HCT116 (cell line): ENCODE measurements at regions not wholly inside any gene's neighbourhood (a gene's known extent, or its start where the extent isn't known, plus 50 kb on each side); places are given as distances from the start of the nearest gene placed in this dataset.

Experiments
- ATAC-seq: fragments of 200-7000 bp; cut with Tn5 transposase; 2 replicates; pipeline ENCODE4 v1.9.1; 2020; ENCODE audit warnings: mild to moderate bottlenecking, moderate library complexity
- BruUV-seq: library from RNA; stranded (reverse); fragments of 400-500 nt; replicated peaks from 2 replicates; lab custom pipeline; 2021; lab: Mats Ljungman, UMichigan
- CTCF ChIA-PET: fragments of 300-600 bp; sonication (Branson Sonifier 250); formaldehyde crosslinking; loops from one replicate; lab custom pipeline; 2021; ENCODE audit warnings: antibody characterized with exemption; lab: Charles Lee
- POLR2A ChIA-PET: fragments of 300-600, 350-600 bp; sonication (Branson Sonifier 250); formaldehyde crosslinking; loops from one replicate; lab custom pipeline; 2021; ENCODE audit warnings: antibody characterized with exemption; lab: Charles Lee
- RAD21 ChIA-PET, 2 experiments: fragments of 300-600 bp; sonication (Branson Sonifier 250); formaldehyde crosslinking; loops; one replicate each; lab custom pipeline; 2023; ENCODE audit warnings: low total read pairs in 2 of 2; ENCODE audit not compliant: uncharacterized antibody in 2 of 2, unreplicated experiment in 2 of 2, low non-redundant PET in 1 of 2; lab: Charles Lee
- DNase-seq: peaks from one replicate; pipeline ENCODE4 v3.0.0-alpha.2; 2010; ENCODE audit warnings: low read depth, low spot score
- H2AFZ ChIP-seq: fragments of 200-600 bp; shearing (Covaris generic), sonication (generic); 2 replicates; pipeline ENCODE4 v1.6.1; 2017; ENCODE audit warnings: low read depth, mixed run types, mixed read lengths, antibody characterized with exemption, low read length; ENCODE audit not compliant: poor library complexity, severe bottlenecking
- H3K27ac ChIP-seq: 2 replicates; pipeline ENCODE4 v1.5.1; 2012; ENCODE audit warnings: low read depth, low read length
- H3K27me3 ChIP-seq: fragments of 200-600 bp; sonication (generic); 2 replicates; pipeline ENCODE4 v1.6.1; 2016; ENCODE audit warnings: mixed run types, low read length, mixed read lengths; ENCODE audit not compliant: insufficient read depth
- H3K36me3 ChIP-seq, 2 experiments: fragments of 200-500 bp in 1 of 2; fragments of 200-600 bp in 1 of 2; sonication (Bioruptor generic) in 1 of 2; sonication (generic) in 1 of 2; 2 replicates each; pipeline versions ENCODE4 v1.5.1 to v1.6.1; 2014 to 2016; ENCODE audit warnings: low read length in 2 of 2, inconsistent platforms in 1 of 2, mixed read lengths in 1 of 2, mixed run types in 1 of 2; ENCODE audit not compliant: insufficient read depth in 2 of 2, control insufficient read depth in 1 of 2
- H3K4me1 ChIP-seq, 2 experiments: fragments of 200-600 bp in 1 of 2; sonication (generic) in 1 of 2; 2 replicates each; pipeline versions ENCODE4 v1.5.1 to v1.6.1; 2012 to 2017; ENCODE audit warnings: low read length in 2 of 2, inconsistent platforms in 1 of 2, mild to moderate bottlenecking in 1 of 2, mixed read lengths in 1 of 2, mixed run types in 1 of 2, moderate library complexity in 1 of 2; ENCODE audit not compliant: insufficient read depth in 2 of 2, control insufficient read depth in 1 of 2
- H3K4me2 ChIP-seq: fragments of 200-600 bp; sonication (generic); 2 replicates; pipeline ENCODE4 v1.6.1; 2017; ENCODE audit warnings: mixed run types, low read length, mixed read lengths
- H3K4me3 ChIP-seq, 2 experiments: fragments of 200-600 bp in 1 of 2; sonication (generic) in 1 of 2; replicated peaks in 1 of 2; 2 replicates each; pipeline ENCODE4 v1.5.1; 2011 to 2016; ENCODE audit warnings: low read length in 2 of 2, control low read depth in 1 of 2, low read depth in 1 of 2, mild to moderate bottlenecking in 1 of 2, mixed read lengths in 1 of 2, mixed run types in 1 of 2
- H3K79me2 ChIP-seq: fragments of 200-600 bp; sonication (generic); 2 replicates; pipeline ENCODE4 v1.6.1; 2017; ENCODE audit warnings: mild to moderate bottlenecking, mixed run types, low read length, moderate library complexity, mixed read lengths; ENCODE audit not compliant: insufficient read depth
- H3K9ac ChIP-seq: fragments of 200-600 bp; sonication (generic); 2 replicates; pipeline ENCODE4 v1.6.1; 2016; ENCODE audit warnings: low read length, mixed read lengths
- H3K9me2 ChIP-seq: fragments of 200-600 bp; sonication (generic), shearing (Covaris generic); 2 replicates; pipeline ENCODE4 v1.6.1; 2017; ENCODE audit warnings: mixed run types, mild to moderate bottlenecking, moderate library complexity; ENCODE audit not compliant: insufficient read depth
- H3K9me3 ChIP-seq, 2 experiments: fragments of 200-500 bp in 1 of 2; fragments of 200-600 bp in 1 of 2; sonication (Bioruptor generic) in 1 of 2; sonication (generic) in 1 of 2; 2 replicates each; pipeline ENCODE4 v1.6.1; 2014 to 2017; ENCODE audit warnings: low read length in 2 of 2, mixed read lengths in 2 of 2, inconsistent platforms in 1 of 2, low read depth in 1 of 2, mild to moderate bottlenecking in 1 of 2, mixed run types in 1 of 2, moderate library complexity in 1 of 2; ENCODE audit not compliant: control insufficient read depth in 1 of 2, insufficient read depth in 1 of 2
- H4K20me1 ChIP-seq: fragments of 200-600 bp; sonication (generic), shearing (Covaris generic); 2 replicates; pipeline ENCODE4 v1.6.1; 2017; ENCODE audit warnings: mixed run types, mild to moderate bottlenecking, moderate library complexity; ENCODE audit not compliant: insufficient read depth
- CBX3 ChIP-seq: IDR thresholded peaks from 2 replicates; pipeline ENCODE4 v1.6.1; 2012; ENCODE audit warnings: low read depth
- EGR1 ChIP-seq: IDR thresholded peaks from 2 replicates; pipeline ENCODE4 v1.6.1; 2012; ENCODE audit warnings: low read depth
- ELF1 ChIP-seq: IDR thresholded peaks from 2 replicates; pipeline ENCODE4 v1.6.1; 2012; ENCODE audit warnings: low read depth, borderline replicate concordance
- EZH2phosphoT487 ChIP-seq: fragments of 200-600 bp; IDR thresholded peaks from 2 replicates; pipeline ENCODE4 v1.6.1; 2018; ENCODE audit warnings: antibody characterized with exemption, borderline replicate concordance
- FOSL1 ChIP-seq: IDR thresholded peaks from 2 replicates; pipeline ENCODE4 v1.6.1; 2012; ENCODE audit warnings: low read depth
- JUND ChIP-seq: IDR thresholded peaks from 2 replicates; pipeline ENCODE4 v1.6.1; 2012
- POLR2AphosphoS5 ChIP-seq: IDR thresholded peaks from 2 replicates; pipeline ENCODE4 v1.6.1; 2011; ENCODE audit warnings: mild to moderate bottlenecking, low read depth, low read length, moderate library complexity
- SP1 ChIP-seq: IDR thresholded peaks from 2 replicates; pipeline ENCODE4 v1.6.1; 2012; ENCODE audit warnings: low read depth
- TCF7L2 ChIP-seq: IDR thresholded peaks from 2 replicates; pipeline ENCODE4 v1.7.0; 2011; ENCODE audit warnings: borderline replicate concordance, inconsistent platforms; ENCODE audit not compliant: insufficient read depth, insufficient read length; ENCODE audit errors: extremely low read depth
- YY1 ChIP-seq: IDR thresholded peaks from 2 replicates; pipeline ENCODE4 v1.6.1; 2011; ENCODE audit warnings: low read length, low read depth, moderate library complexity, mild to moderate bottlenecking; ENCODE audit not compliant: insufficient replicate concordance; ENCODE audit errors: extremely low read depth
- ZFX ChIP-seq: fragments of 450-650 bp; IDR thresholded peaks from 2 replicates; pipeline ENCODE4 v1.6.1; 2017
- ZNF274 ChIP-seq: fragments of 200-500 bp; sonication (Bioruptor generic); IDR thresholded peaks from 2 replicates; pipeline ENCODE4 v1.6.1; 2014; ENCODE audit warnings: mild to moderate bottlenecking, low read depth, low read length, inconsistent platforms
- intact Hi-C: fragments of 100-400 bp; cut with micrococcal nuclease; formaldehyde crosslinking; loops from 2 replicates; pipeline ENCODE4 v1.10.0; 2022
- TF ChIP-seq, protein P1 (sequence below): IDR thresholded peaks from 2 replicates; pipeline ENCODE4 v1.6.1; 2012
- TF ChIP-seq, protein P2 (sequence below): IDR thresholded peaks from 2 replicates; pipeline ENCODE4 v1.6.1; 2011; ENCODE audit warnings: mild to moderate bottlenecking, low read length, moderate library complexity; ENCODE audit not compliant: insufficient replicate concordance; ENCODE audit errors: extremely low read depth
- TF ChIP-seq, protein P3 (sequence below): IDR thresholded peaks from 2 replicates; pipeline ENCODE4 v1.6.1; 2012

DNA sequence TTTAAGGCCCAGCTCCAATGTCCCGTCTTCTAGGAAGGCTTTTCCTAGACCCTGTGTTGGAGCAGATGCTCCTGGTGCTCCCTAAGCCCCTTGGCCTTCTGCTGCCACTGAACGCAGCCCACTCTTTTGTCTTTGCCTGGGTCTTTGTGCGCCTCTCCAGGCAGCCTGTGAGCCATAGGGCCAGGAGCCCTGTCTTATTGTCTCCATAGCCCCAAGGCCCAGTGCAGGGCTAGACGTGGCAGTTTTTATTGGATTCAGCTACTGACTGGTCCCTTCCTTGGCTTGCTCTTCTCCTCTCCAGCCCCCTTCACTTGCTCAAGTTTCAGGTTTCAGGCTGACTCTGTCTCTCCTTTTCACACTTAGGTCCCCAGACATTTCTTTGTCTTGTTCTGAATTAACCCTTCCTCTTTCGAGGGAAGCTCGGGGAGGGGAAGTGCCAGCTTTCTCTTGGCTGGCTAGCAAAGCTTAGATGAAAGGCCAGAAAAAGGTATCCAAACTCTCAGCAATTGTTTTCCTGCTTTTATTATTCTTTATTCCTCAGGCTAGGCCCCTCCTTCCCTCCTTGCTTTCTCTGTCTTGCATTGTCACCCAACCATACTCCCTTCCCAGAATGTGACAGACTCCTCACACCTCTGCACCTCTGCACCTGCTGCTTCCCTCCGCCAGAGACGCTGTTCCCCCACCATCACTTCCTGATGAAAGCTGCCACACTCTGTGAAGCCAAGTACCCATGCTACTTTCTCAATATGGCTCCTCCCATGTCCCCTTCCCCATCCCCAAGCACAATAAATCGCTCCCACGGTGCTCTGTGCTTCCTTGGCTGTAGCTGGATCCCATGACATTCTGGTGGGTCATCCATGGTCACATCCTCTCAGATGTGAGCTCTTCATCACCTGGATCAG, 101.6 kb upstream of the CPEB4 start:
- no peaks in the 10 kb centered on the region for H3K9me3 ChIP-seq
- H3K4me2 ChIP-seq: no peak overlapping the region
- no TSS peak for BruUV-seq
- POLR2A ChIA-PET: no interaction called here
- no peaks in the 10 kb centered on the region for H4K20me1 ChIP-seq
- intact Hi-C loops: no loop called here
- H3K36me3 ChIP-seq: no peaks in the 10 kb centered on the region
- no peak overlapping the region for H2AFZ ChIP-seq
- peaks cover 6% of the 10 kb centered on the region; the same call in 1 of the 2 replicates for H3K27me3 ChIP-seq
- H3K9ac ChIP-seq: no peak overlapping the region
- H3K4me3 ChIP-seq: no peak overlapping the region
- no peak for TF ChIP-seq ELF1
- TF ChIP-seq ZFX: no peak
- TF ChIP-seq ZNF274: no peak
- TF ChIP-seq EZH2phosphoT487: no peak
- H3K9me2 ChIP-seq: no peaks in the 10 kb centered on the region
- RAD21 ChIA-PET: no interaction called here
- peaks cover 24 to 30% of the 10 kb centered on the region in 2 experiments for H3K4me1 ChIP-seq
- CTCF ChIA-PET: no interaction called here
- no peaks in the 10 kb centered on the region for H3K79me2 ChIP-seq
- ATAC-seq: no peak
- no peak for DNase-seq
- no peak overlapping the region for H3K27ac ChIP-seq

DNA sequence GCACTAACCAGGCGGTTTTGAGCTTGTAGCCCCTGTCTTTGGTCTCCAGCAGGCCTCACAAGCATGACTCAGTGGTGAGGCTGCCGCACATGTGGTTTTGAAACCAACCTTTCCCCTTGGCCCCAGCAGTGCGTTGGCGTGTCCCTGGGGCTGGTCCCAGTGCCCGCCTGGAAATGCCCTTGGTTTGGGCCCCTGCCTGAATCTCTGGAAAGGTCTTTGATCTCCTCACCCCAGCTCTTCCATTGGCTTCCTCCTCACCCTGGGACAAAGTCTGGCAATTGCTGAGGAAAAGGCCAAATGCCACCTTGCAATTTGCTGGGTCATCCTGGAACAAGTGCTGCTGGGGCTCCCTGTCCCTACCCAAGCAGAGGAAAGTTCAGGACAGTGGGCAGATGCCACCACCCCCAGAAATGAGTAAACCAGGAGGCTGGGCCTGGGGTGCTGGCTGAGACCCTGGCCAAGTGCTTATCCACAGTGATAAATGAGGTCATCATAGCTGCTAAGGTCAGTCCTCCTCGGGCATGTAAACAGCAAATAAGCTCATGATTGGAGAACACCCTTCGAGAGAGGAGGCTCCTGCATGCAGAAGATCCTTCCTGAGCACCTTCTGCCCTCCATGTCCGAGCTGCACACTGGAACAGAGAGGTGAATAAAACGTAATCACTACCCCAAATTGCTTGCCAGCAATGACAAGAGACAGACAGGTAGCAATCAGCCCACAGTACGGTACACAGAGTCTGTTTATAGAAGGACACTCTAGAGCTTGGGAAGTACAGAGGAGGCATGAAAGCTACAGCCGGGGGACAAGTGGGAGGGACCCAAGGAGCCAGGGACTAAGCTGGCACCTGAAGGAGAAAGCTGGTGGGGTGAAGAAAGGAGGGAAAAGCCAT, 98.9 kb upstream of the CPEB4 start:
- Histone ChIP-seq H4K20me1 (no peaks in the 10 kb centered on the region), H3K4me1 (peaks cover 33 to 36% of the 10 kb centered on the region in 2 experiments), H3K9me3 (no peaks in the 10 kb centered on the region), H3K36me3 (no peaks in the 10 kb centered on the region), H3K4me2 (peak overlapping the region; percentile 65), H3K27me3 (peaks cover 6% of the 10 kb centered on the region; the same call in 1 of the 2 replicates), H3K79me2 (no peaks in the 10 kb centered on the region), H2AFZ (no peak overlapping the region), H3K27ac (no peak overlapping the region), H3K4me3 (no peak overlapping the region), H3K9me2 (no peaks in the 10 kb centered on the region), H3K9ac (0 out of 2 replicates have a peak overlapping the region, but pooled peaks have one; percentile 5)
- BruUV-seq: no TSS peak
- ChIA-PET CTCF (interaction anchor here (1.5 kb wide), 1 partner anchor 136 kb away, joined by 4 read pairs; no protein-coding TSS in a partner anchor), POLR2A (no interaction called here), RAD21 (no interaction called here)
- DNase-seq: peak; percentile 41
- intact Hi-C loops: no loop called here
- ATAC-seq: peak; percentile 93
- TF ChIP-seq, protein P1, sequence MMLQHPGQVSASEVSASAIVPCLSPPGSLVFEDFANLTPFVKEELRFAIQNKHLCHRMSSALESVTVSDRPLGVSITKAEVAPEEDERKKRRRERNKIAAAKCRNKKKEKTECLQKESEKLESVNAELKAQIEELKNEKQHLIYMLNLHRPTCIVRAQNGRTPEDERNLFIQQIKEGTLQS: no peak
- TF ChIP-seq EGR1 (peak; percentile 96), CBX3 (peak; percentile 86), FOSL1 (peak; percentile 75), POLR2AphosphoS5 (0 out of 2 replicates have a peak, but pooled peaks have one; percentile 14), ZNF274 (no peak), JUND (peak; percentile 73), YY1 (no peak), TCF7L2 (peak; percentile 72), SP1 (peak; percentile 74)
- TF ChIP-seq, protein P2, sequence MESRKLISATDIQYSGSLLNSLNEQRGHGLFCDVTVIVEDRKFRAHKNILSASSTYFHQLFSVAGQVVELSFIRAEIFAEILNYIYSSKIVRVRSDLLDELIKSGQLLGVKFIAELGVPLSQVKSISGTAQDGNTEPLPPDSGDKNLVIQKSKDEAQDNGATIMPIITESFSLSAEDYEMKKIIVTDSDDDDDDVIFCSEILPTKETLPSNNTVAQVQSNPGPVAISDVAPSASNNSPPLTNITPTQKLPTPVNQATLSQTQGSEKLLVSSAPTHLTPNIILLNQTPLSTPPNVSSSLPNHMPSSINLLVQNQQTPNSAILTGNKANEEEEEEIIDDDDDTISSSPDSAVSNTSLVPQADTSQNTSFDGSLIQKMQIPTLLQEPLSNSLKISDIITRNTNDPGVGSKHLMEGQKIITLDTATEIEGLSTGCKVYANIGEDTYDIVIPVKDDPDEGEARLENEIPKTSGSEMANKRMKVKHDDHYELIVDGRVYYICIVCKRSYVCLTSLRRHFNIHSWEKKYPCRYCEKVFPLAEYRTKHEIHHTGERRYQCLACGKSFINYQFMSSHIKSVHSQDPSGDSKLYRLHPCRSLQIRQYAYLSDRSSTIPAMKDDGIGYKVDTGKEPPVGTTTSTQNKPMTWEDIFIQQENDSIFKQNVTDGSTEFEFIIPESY: no peak
- TF ChIP-seq, protein P3, sequence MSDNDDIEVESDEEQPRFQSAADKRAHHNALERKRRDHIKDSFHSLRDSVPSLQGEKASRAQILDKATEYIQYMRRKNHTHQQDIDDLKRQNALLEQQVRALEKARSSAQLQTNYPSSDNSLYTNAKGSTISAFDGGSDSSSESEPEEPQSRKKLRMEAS: peak; percentile 90
